Testis (tissue), 2 donors: ENCODE measurements at regions not wholly inside any gene's neighbourhood (a gene's known extent, or its start where the extent isn't known, plus 50 kb on each side); places are given as distances from the start of the nearest gene placed in this dataset.

Experiments used
- DNase-seq: peaks from one replicate; pipeline ENCODE4 v3.0.0-alpha.2; 2019
- H3K27ac ChIP-seq, 2 donors: fragments of 200-600 bp; sonication (generic); one replicate each; pipeline ENCODE4 v1.5.1; 2019
- H3K27me3 ChIP-seq: fragments of 200-600 bp; sonication (generic); one replicate; pipeline ENCODE4 v1.5.1; 2019
- H3K36me3 ChIP-seq: fragments of 200-600 bp; sonication (generic); one replicate; pipeline ENCODE4 v1.5.1; 2017; ENCODE audit warnings: low read depth; ENCODE audit errors: missing control alignments
- H3K4me1 ChIP-seq: fragments of 200-600 bp; sonication (generic); one replicate; pipeline ENCODE4 v1.5.1; 2019
- H3K4me3 ChIP-seq, 2 donors: fragments of 200-600 bp; sonication (generic); one replicate each; pipeline ENCODE4 v1.5.1; 2017 to 2019
- H3K9me3 ChIP-seq: fragments of 200-600 bp; sonication (generic); one replicate; pipeline ENCODE4 v1.5.1; 2017
- CTCF ChIP-seq, 3 experiments: fragments of 450-650 bp in 2 of 3; fragments of 200-600 bp in 1 of 3; sonication (generic) in 1 of 3; IDR thresholded peaks; one replicate each; pipeline ENCODE4 v1.5.1; 2016 to 2019; ENCODE audit warnings: antibody characterized with exemption in 3 of 3, mild to moderate bottlenecking in 2 of 3, moderate library complexity in 1 of 3
- POLR2A ChIP-seq: fragments of 450-650 bp; IDR thresholded peaks from one replicate; pipeline ENCODE4 v1.6.1; 2017; ENCODE audit warnings: antibody characterized with exemption, mild to moderate bottlenecking, moderate library complexity
- WGBS, 2 donors: methylation state at CpG; one replicate each; pipeline ENCODE4 v1.1.5; 2018; 5-methylcytosine and 5-hydroxymethylcytosine counted together
- intact Hi-C: fragments of 100-400 bp; cut with DNase I; formaldehyde crosslinking; loops from one replicate; pipeline ENCODE4 v1.15.1; 2023; ENCODE audit warnings: low total_unique reads

- no peaks in the 10 kb centered on the region for H3K4me1 ChIP-seq
- WGBS, 2 donors, result 57 to 63% methylated on average over 12 of the region's 12 CpGs
- H3K9me3 ChIP-seq, result no peaks in the 10 kb centered on the region
- H3K36me3 ChIP-seq, result no peaks in the 10 kb centered on the region
- TF ChIP-seq POLR2A, result no peak
- no peak for TF ChIP-seq CTCF (IDR thresholded peaks at IDR 0.05)
- no peak overlapping the region for H3K27ac ChIP-seq
- intact Hi-C loops, result loop anchor here (10.0 kb wide), 1 partner anchor 215 kb away; no protein-coding TSS in a partner anchor
- peak; percentile 43 for DNase-seq
- H3K27me3 ChIP-seq, result no peaks in the 10 kb centered on the region
- H3K4me3 ChIP-seq, result no peak overlapping the region
These were observed 103.8 kb upstream of the LIFR start for GRCh38 chr5:38660194-38660668.

- H3K27ac ChIP-seq, result no peak overlapping the region
- TF ChIP-seq CTCF (IDR thresholded peaks at IDR 0.05), result no peak
- TF ChIP-seq POLR2A, result no peak
- no peak overlapping the region for H3K4me3 ChIP-seq
- DNase-seq, result no peak
- H3K4me1 ChIP-seq, result peaks cover 13% of the 10 kb centered on the region
- H3K27me3 ChIP-seq, result no peaks in the 10 kb centered on the region
- no peaks in the 10 kb centered on the region for H3K9me3 ChIP-seq
- 44 to 48% methylated on average over 4 of the region's 4 CpGs for WGBS, 2 donors
- H3K36me3 ChIP-seq, result no peaks in the 10 kb centered on the region
- intact Hi-C loops, result loop anchor here (10.0 kb wide), 1 partner anchor 217 kb away; no protein-coding TSS in a partner anchor
These were observed 105.6 kb upstream of the LIFR start for GRCh38 chr5:38662090-38662489.

GRCh38 chr5:38663249-38663648 is 106.8 kb upstream of the LIFR start:
- Histone ChIP-seq H3K4me3 (no peak overlapping the region), H3K27me3 (no peaks in the 10 kb centered on the region), H3K27ac (no peak overlapping the region), H3K4me1 (peaks cover 19% of the 10 kb centered on the region), H3K36me3 (no peaks in the 10 kb centered on the region), H3K9me3 (no peaks in the 10 kb centered on the region)
- TF ChIP-seq POLR2A, result no peak
- TF ChIP-seq CTCF (IDR thresholded peaks at IDR 0.05), result no peak
- intact Hi-C loops, result loop anchor here (10.0 kb wide), 1 partner anchor 218 kb away; no protein-coding TSS in a partner anchor
- DNase-seq, result no peak
- WGBS, 2 donors, result 68 to 79% methylated on average over 1 of the region's 1 CpG

GRCh38 chr5:38666668-38667498 is 110.4 kb upstream of the LIFR start:
- TF ChIP-seq CTCF (IDR thresholded peaks at IDR 0.05) (peak; percentile 60 to 78 (median 72)), POLR2A (no peak)
- intact Hi-C loops, result loop anchor here (10.0 kb wide), 1 partner anchor 222 kb away; no protein-coding TSS in a partner anchor
- peaks cover 19% of the 10 kb centered on the region for H3K4me1 ChIP-seq
- WGBS, 2 donors, result 62 to 66% methylated on average over 5 of the region's 5 CpGs
- DNase-seq, result peak; percentile 80
- H3K4me3 ChIP-seq, result no peak overlapping the region
- no peaks in the 10 kb centered on the region for H3K9me3 ChIP-seq
- H3K27me3 ChIP-seq, result no peaks in the 10 kb centered on the region
- peak overlapping the region; percentile 56 to 87 for H3K27ac ChIP-seq
- no peaks in the 10 kb centered on the region for H3K36me3 ChIP-seq

- no peaks in the 10 kb centered on the region for H3K36me3 ChIP-seq
- peaks cover 19% of the 10 kb centered on the region for H3K4me1 ChIP-seq
- peak overlapping the region; percentile 52 to 87 for H3K27ac ChIP-seq
- no peak overlapping the region for H3K4me3 ChIP-seq
- no peaks in the 10 kb centered on the region for H3K9me3 ChIP-seq
- no peak for DNase-seq
- WGBS, 2 donors, result 33 to 36% methylated on average over 1 of the region's 1 CpG
- no peaks in the 10 kb centered on the region for H3K27me3 ChIP-seq
- TF ChIP-seq CTCF (IDR thresholded peaks at IDR 0.05) (no peak), POLR2A (no peak)
- intact Hi-C loops, result loop anchor here (10.0 kb wide), 1 partner anchor 223 kb away; no protein-coding TSS in a partner anchor
These were observed 111.0 kb upstream of the LIFR start for GRCh38 chr5:38667499-38667776.
